HEK293T (cell line): ENCODE measurements at regions not wholly inside any gene's neighbourhood (a gene's known extent, or its start where the extent isn't known, plus 50 kb on each side); places are given as distances from the start of the nearest gene placed in this dataset.

ENCODE experiments used
- BHLHE40 ChIP-seq: fragments of 450-650 bp; IDR thresholded peaks from 2 replicates; pipeline ENCODE4 v1.6.1; 2016; ENCODE audit warnings: mild to moderate bottlenecking, moderate library complexity, borderline replicate concordance
- ELF4 ChIP-seq: fragments of 450-650 bp; IDR thresholded peaks from 2 replicates; pipeline ENCODE4 v1.6.1; 2017; ENCODE audit warnings: antibody characterized with exemption
- FOXA1 ChIP-seq: fragments of 450-650 bp; IDR thresholded peaks from 2 replicates; pipeline ENCODE4 v1.6.1; 2016; ENCODE audit warnings: mild to moderate bottlenecking
- FOXM1 ChIP-seq: fragments of 450-650 bp; IDR thresholded peaks from 2 replicates; pipeline ENCODE4 v1.6.1; 2017; ENCODE audit warnings: mild to moderate bottlenecking, borderline replicate concordance
- L3MBTL2 ChIP-seq: fragments of 450-650 bp; conservative IDR thresholded peaks from 2 replicates; pipeline ENCODE4 v1.6.1; 2016; ENCODE audit warnings: mild to moderate bottlenecking
- LEF1 ChIP-seq: fragments of 450-650 bp; IDR thresholded peaks from 2 replicates; pipeline ENCODE4 v1.6.1; 2017; ENCODE audit warnings: mild to moderate bottlenecking, borderline replicate concordance
- NFRKB ChIP-seq: fragments of 450-650 bp; IDR thresholded peaks from 2 replicates; pipeline ENCODE4 v1.6.1; 2016; ENCODE audit warnings: mild to moderate bottlenecking, moderate library complexity
- PKNOX1 ChIP-seq: fragments of 450-650 bp; IDR thresholded peaks from 2 replicates; pipeline ENCODE4 v1.6.1; 2016
- SP1 ChIP-seq: fragments of 450-650 bp; IDR thresholded peaks from 2 replicates; pipeline ENCODE4 v1.6.1; 2017
- SUZ12 ChIP-seq: fragments of 450-650 bp; IDR thresholded peaks from 2 replicates; pipeline ENCODE4 v1.6.1; 2016; ENCODE audit warnings: mild to moderate bottlenecking
- TARDBP ChIP-seq: fragments of 450-650 bp; IDR thresholded peaks from 2 replicates; pipeline ENCODE4 v1.6.1; 2016
- ZNF384 ChIP-seq: fragments of 450-650 bp; IDR thresholded peaks from 2 replicates; pipeline ENCODE4 v1.6.1; 2016

GRCh38 chr12:67909091-67909531 lies 80.1 kb upstream of the IFNG-AS1 start:
- TF ChIP-seq ELF4 (no peak), BHLHE40 (no peak), FOXM1 (no peak), PKNOX1 (no peak), SP1 (no peak), TARDBP (no peak), SUZ12 (no peak), LEF1 (no peak), FOXA1 (no peak), ZNF384 (no peak), NFRKB (no peak), L3MBTL2 (no peak)
